Activated CD4-positive, alpha-beta T cell treated with anti-CD3 and anti-CD28 coated beads, Interleukin-2, amount 10 ng/mL, durations not matched to agents 24 days and 14 days (primary cell): ENCODE measurements at regions not wholly inside any gene's neighbourhood (a gene's known extent, or its start where the extent isn't known, plus 50 kb on each side); places are given as distances from the start of the nearest gene placed in this dataset.
"Not testable (repeated sequence)": the region's sequence is repeated elsewhere in the genome, so short reads cannot be mapped to it uniquely, and the experiment has no call there.

Source experiments
- DNase-seq: peaks from one replicate; pipeline ENCODE4 v3.0.0; 2022
- H3K27ac Mint-ChIP-seq: one replicate; pipeline ENCODE4 v1.8.0; 2022; ENCODE audit warnings: mild to moderate bottlenecking, mixed read lengths
- H3K27me3 Mint-ChIP-seq: one replicate; pipeline ENCODE4 v1.8.0; 2022; ENCODE audit warnings: mixed read lengths
- H3K36me3 Mint-ChIP-seq: one replicate; pipeline ENCODE4 v1.8.0; 2022; ENCODE audit warnings: low read depth, mild to moderate bottlenecking, mixed read lengths
- H3K4me1 Mint-ChIP-seq: one replicate; pipeline ENCODE4 v1.8.0; 2021; ENCODE audit warnings: mixed read lengths
- H3K4me3 Mint-ChIP-seq: one replicate; pipeline ENCODE4 v1.8.0; 2022; ENCODE audit warnings: mild to moderate bottlenecking, moderate library complexity, mixed read lengths
- H3K9me3 Mint-ChIP-seq: one replicate; pipeline ENCODE4 v1.8.0; 2021; ENCODE audit warnings: mixed read lengths
- intact Hi-C: fragments of 100-400 bp; cut with micrococcal nuclease; formaldehyde crosslinking; loops from one replicate; pipeline ENCODE4 v1.15.1; 2023

GRCh38 chr18:78814766-78815165, 164.9 kb upstream of the SALL3 start:
- peaks cover 2% of the 10 kb centered on the region for H3K27me3 Mint-ChIP-seq
- intact Hi-C loops: no loop called here
- no peaks in the 10 kb centered on the region for H3K4me1 Mint-ChIP-seq
- no peak for DNase-seq
- peaks cover 5% of the 10 kb centered on the region for H3K9me3 Mint-ChIP-seq
- no peak overlapping the region for H3K4me3 Mint-ChIP-seq
- H3K36me3 Mint-ChIP-seq: no peaks in the 10 kb centered on the region
- H3K27ac Mint-ChIP-seq: no peak overlapping the region

DNA sequence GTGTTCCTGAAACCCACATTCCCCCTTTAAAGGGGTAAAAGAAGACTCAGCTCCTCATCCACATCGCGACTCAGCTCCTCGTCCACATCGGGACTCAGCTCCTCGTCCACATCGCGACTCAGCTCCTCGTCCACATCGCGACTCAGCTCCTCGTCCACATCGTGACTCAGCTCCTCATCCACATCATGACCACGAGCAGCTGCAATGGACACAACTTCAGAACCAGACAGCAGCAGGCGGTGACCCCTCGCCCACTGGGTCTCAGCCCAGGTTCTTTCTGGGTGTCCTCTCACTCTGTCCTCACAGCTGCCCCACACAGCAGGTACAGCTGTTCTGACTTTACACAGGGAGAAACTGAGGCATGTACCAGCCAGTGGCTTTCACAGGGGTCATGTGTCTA, 163.5 kb upstream of the SALL3 start:
- no peaks in the 10 kb centered on the region for H3K9me3 Mint-ChIP-seq
- H3K4me1 Mint-ChIP-seq: no peaks in the 10 kb centered on the region
- peaks cover 2% of the 10 kb centered on the region for H3K27me3 Mint-ChIP-seq
- no peak overlapping the region for H3K27ac Mint-ChIP-seq
- DNase-seq: no peak
- intact Hi-C loops: no loop called here
- H3K36me3 Mint-ChIP-seq: no peaks in the 10 kb centered on the region
- no peak overlapping the region for H3K4me3 Mint-ChIP-seq

DNA sequence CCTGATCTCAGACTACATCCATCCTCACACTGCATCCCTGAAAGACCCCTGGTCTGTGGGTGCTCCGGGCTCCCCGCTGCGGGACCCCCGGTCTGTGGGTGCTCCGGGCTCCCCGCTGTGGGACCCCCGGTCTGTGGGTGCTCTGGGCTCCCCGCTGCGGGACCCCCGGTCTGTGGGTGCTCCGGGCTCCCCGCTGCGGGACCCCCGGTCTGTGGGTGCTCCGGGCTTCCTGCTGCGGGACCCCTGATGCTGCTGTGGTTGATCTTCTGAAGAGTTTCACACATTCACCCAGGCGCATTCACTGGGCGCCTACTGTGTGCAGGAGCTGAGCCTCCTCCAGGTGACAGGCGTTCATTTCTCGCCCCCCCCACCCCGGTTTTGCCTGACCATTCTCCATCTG, 162.7 kb upstream of the SALL3 start:
- Mint-ChIP-seq H3K27ac (no peak overlapping the region), H3K27me3 (peaks cover 2% of the 10 kb centered on the region), H3K4me1 (no peaks in the 10 kb centered on the region)

DNA sequence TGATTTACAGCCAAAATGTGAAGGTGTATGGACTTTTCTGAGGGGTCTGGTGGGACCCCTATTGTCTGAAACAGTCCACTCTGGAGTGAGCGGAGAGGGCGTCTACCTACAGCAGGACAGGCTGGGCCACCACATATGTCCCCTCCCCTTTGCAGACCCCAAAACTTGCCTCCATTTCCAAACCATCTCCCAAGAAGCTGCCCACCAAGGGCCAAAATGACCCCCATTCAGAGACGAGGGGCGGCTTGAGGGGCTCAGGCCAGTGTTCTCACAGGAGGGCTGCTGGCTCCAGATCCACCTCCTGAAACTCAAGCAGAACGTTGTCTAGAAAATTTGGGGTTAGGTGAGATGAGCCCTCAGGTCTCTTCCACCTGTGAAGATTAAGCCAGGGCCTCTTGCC, 161.1 kb upstream of the SALL3 start:
- intact Hi-C loops: no loop called here
- peaks cover 2% of the 10 kb centered on the region for H3K27me3 Mint-ChIP-seq
- no peak overlapping the region for H3K27ac Mint-ChIP-seq
- DNase-seq: no peak
- H3K4me3 Mint-ChIP-seq: no peak overlapping the region
- H3K36me3 Mint-ChIP-seq: no peaks in the 10 kb centered on the region
- H3K4me1 Mint-ChIP-seq: no peaks in the 10 kb centered on the region
- H3K9me3 Mint-ChIP-seq: no peaks in the 10 kb centered on the region

More for the DNA sequence above, 162.7 kb upstream of the SALL3 start:
- no peak for DNase-seq
- Mint-ChIP-seq H3K9me3 (no peaks in the 10 kb centered on the region), H3K36me3 (no peaks in the 10 kb centered on the region), H3K4me3 (no peak overlapping the region)
- intact Hi-C loops: no loop called here

GRCh38 chr18:78818961-78819360, 160.7 kb upstream of the SALL3 start:
- no peak for DNase-seq
- Mint-ChIP-seq H3K27me3 (peaks cover 1% of the 10 kb centered on the region), H3K27ac (no peak overlapping the region), H3K4me3 (no peak overlapping the region), H3K4me1 (no peaks in the 10 kb centered on the region), H3K9me3 (no peaks in the 10 kb centered on the region), H3K36me3 (no peaks in the 10 kb centered on the region)
- intact Hi-C loops: no loop called here

GRCh38 chr18:78820161-78820834, 159.3 kb upstream of the SALL3 start:
- no peak for DNase-seq
- Mint-ChIP-seq H3K27me3 (no peaks in the 10 kb centered on the region), H3K36me3 (no peaks in the 10 kb centered on the region), H3K4me1 (no peaks in the 10 kb centered on the region), H3K4me3 (no peak overlapping the region), H3K27ac (no peak overlapping the region), H3K9me3 (no peaks in the 10 kb centered on the region)
- intact Hi-C loops: no loop called here

GRCh38 chr18:78821396-78821795, 158.2 kb upstream of the SALL3 start:
- no peaks in the 10 kb centered on the region for H3K36me3 Mint-ChIP-seq
- no peak for DNase-seq
- H3K27me3 Mint-ChIP-seq: no peaks in the 10 kb centered on the region
- intact Hi-C loops: no loop called here
- H3K27ac Mint-ChIP-seq: no peak overlapping the region
- no peaks in the 10 kb centered on the region for H3K4me1 Mint-ChIP-seq
- no peak overlapping the region for H3K4me3 Mint-ChIP-seq
- no peaks in the 10 kb centered on the region for H3K9me3 Mint-ChIP-seq

- no peak for DNase-seq
- H3K27me3 Mint-ChIP-seq: no peaks in the 10 kb centered on the region
- no peaks in the 10 kb centered on the region for H3K4me1 Mint-ChIP-seq
- intact Hi-C loops: no loop called here
- H3K9me3 Mint-ChIP-seq: no peaks in the 10 kb centered on the region
- H3K36me3 Mint-ChIP-seq: no peaks in the 10 kb centered on the region
- H3K4me3 Mint-ChIP-seq: no peak overlapping the region
- no peak overlapping the region for H3K27ac Mint-ChIP-seq
Measured at GRCh38 chr18:78822171-78822948, 157.3 kb upstream of the SALL3 start.

DNA sequence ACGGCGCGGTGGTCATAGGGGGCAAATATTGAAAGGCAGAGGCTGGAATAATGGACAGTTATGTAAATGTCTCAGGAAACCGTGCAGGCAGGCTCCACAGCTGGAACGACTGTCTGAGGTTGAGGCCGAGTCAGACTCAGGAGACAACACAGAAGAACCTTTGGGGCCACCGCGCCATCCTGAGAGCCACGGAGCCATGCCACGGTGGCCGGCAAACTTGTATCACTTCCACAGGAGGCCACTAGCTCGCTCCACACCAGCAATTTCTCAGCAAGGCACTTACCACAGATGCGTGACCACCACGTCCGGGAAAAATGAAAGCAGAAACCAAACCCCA, 156.7 kb upstream of the SALL3 start:
- H3K4me3 Mint-ChIP-seq: no peak overlapping the region
- H3K9me3 Mint-ChIP-seq: no peaks in the 10 kb centered on the region
- no peaks in the 10 kb centered on the region for H3K36me3 Mint-ChIP-seq
- intact Hi-C loops: no loop called here
- H3K27ac Mint-ChIP-seq: no peak overlapping the region
- H3K4me1 Mint-ChIP-seq: no peaks in the 10 kb centered on the region
- no peak for DNase-seq
- no peaks in the 10 kb centered on the region for H3K27me3 Mint-ChIP-seq

GRCh38 chr18:78825168-78825567, 154.4 kb upstream of the SALL3 start:
- no peak for DNase-seq
- intact Hi-C loops: no loop called here
- Mint-ChIP-seq H3K4me1 (no peaks in the 10 kb centered on the region), H3K36me3 (no peaks in the 10 kb centered on the region), H3K9me3 (no peaks in the 10 kb centered on the region), H3K27ac (no peak overlapping the region), H3K27me3 (no peaks in the 10 kb centered on the region), H3K4me3 (no peak overlapping the region)

GRCh38 chr18:78826631-78827030, 153.0 kb upstream of the SALL3 start:
- Mint-ChIP-seq H3K27ac (no peak overlapping the region), H3K4me3 (no peak overlapping the region), H3K36me3 (no peaks in the 10 kb centered on the region), H3K27me3 (no peaks in the 10 kb centered on the region), H3K9me3 (no peaks in the 10 kb centered on the region), H3K4me1 (no peaks in the 10 kb centered on the region)
- intact Hi-C loops: no loop called here
- DNase-seq: no peak

- Mint-ChIP-seq H3K4me1 (no peaks in the 10 kb centered on the region), H3K27ac (no peak overlapping the region), H3K9me3 (no peaks in the 10 kb centered on the region), H3K27me3 (no peaks in the 10 kb centered on the region), H3K36me3 (no peaks in the 10 kb centered on the region), H3K4me3 (no peak overlapping the region)
- intact Hi-C loops: no loop called here
- DNase-seq: no peak
Measured at GRCh38 chr18:78827141-78827540, 152.5 kb upstream of the SALL3 start.

GRCh38 chr18:78828131-78828530, 151.5 kb upstream of the SALL3 start:
- H3K4me1 Mint-ChIP-seq: no peaks in the 10 kb centered on the region
- no peak for DNase-seq
- H3K36me3 Mint-ChIP-seq: no peaks in the 10 kb centered on the region
- H3K27me3 Mint-ChIP-seq: no peaks in the 10 kb centered on the region
- H3K4me3 Mint-ChIP-seq: no peak overlapping the region
- no peak overlapping the region for H3K27ac Mint-ChIP-seq
- intact Hi-C loops: no loop called here
- H3K9me3 Mint-ChIP-seq: no peaks in the 10 kb centered on the region

- H3K27ac Mint-ChIP-seq, H3K36me3 Mint-ChIP-seq, H3K27me3 Mint-ChIP-seq, H3K9me3 Mint-ChIP-seq, DNase-seq, intact Hi-C loops, H3K4me3 Mint-ChIP-seq, H3K4me1 Mint-ChIP-seq: not testable (repeated sequence)
Measured at GRCh38 chr18:78829026-78829425, 150.6 kb upstream of the SALL3 start.

- intact Hi-C loops: no loop called here
- H3K27ac Mint-ChIP-seq: no peak overlapping the region
- H3K4me3 Mint-ChIP-seq: no peak overlapping the region
- H3K36me3 Mint-ChIP-seq: no peaks in the 10 kb centered on the region
- H3K9me3 Mint-ChIP-seq: no peaks in the 10 kb centered on the region
- no peaks in the 10 kb centered on the region for H3K4me1 Mint-ChIP-seq
- H3K27me3 Mint-ChIP-seq: no peaks in the 10 kb centered on the region
- no peak for DNase-seq
Measured at GRCh38 chr18:78830161-78830560, 149.5 kb upstream of the SALL3 start.
